ENCODE measurements at regions not wholly inside any gene's neighbourhood (a gene's known extent, or its start where the extent isn't known, plus 50 kb on each side); places are given as distances from the start of the nearest gene placed in this dataset.

- no peak for TF ChIP-seq REST (IDR thresholded peaks at IDR 0.05; ENCODE audit: low read depth)
- no peak for TF ChIP-seq ZBTB7A (IDR thresholded peaks at IDR 0.05; ENCODE audit: low read depth)
- TF ChIP-seq TCF12 (IDR thresholded peaks at IDR 0.05; ENCODE audit: low read depth), result no peak
- no peak for TF ChIP-seq MAX (IDR thresholded peaks at IDR 0.05)
- TF ChIP-seq EP300 (IDR thresholded peaks at IDR 0.05; ENCODE audit: borderline replicate concordance), result no peak
- no peak for TF ChIP-seq YY1 (IDR thresholded peaks at IDR 0.05; ENCODE audit: low read depth)
- no peak for TF ChIP-seq CREB1 (IDR thresholded peaks at IDR 0.05; ENCODE audit: low read depth)
- no peak for TF ChIP-seq USF1 (IDR thresholded peaks at IDR 0.05)
- TF ChIP-seq EGR1 (IDR thresholded peaks at IDR 0.05), result no peak
- TF ChIP-seq TEAD4 (IDR thresholded peaks at IDR 0.05), result no peak
- no peak for TF ChIP-seq TAF1 (IDR thresholded peaks at IDR 0.05; ENCODE audit: low read depth)
- no peak for TF ChIP-seq FOXM1 (IDR thresholded peaks at IDR 0.05; ENCODE audit: borderline replicate concordance, low read depth)
Observed at GRCh38 chr11:122045181-122045586, 70.8 kb downstream of the BLID start.
